Effector memory CD8-positive, alpha-beta T cell (primary cell): ENCODE measurements at regions not wholly inside any gene's neighbourhood (a gene's known extent, or its start where the extent isn't known, plus 50 kb on each side); places are given as distances from the start of the nearest gene placed in this dataset.

Experiments used
- ATAC-seq: fragments of 150-1000 bp; cut with Tn5 transposase; replicated peaks from 2 replicates; pipeline ENCODE4 v1.10.0; 2021; ENCODE audit warnings: mild to moderate bottlenecking, moderate library complexity
- DNase-seq, 3 experiments: peaks; one replicate each; pipeline ENCODE4 v3.0.0; 2021
- H3K27ac Mint-ChIP-seq, 2 donors: one replicate each; pipeline ENCODE4 v1.8.0; 2022; ENCODE audit warnings: mild to moderate bottlenecking in 2 of 2, mixed read lengths in 2 of 2, moderate library complexity in 2 of 2
- H3K27me3 Mint-ChIP-seq, 2 donors: one replicate each; pipeline ENCODE4 v1.8.0; 2022; ENCODE audit warnings: mixed read lengths in 2 of 2
- H3K36me3 Mint-ChIP-seq: one replicate; pipeline ENCODE4 v1.8.0; 2022; ENCODE audit warnings: mild to moderate bottlenecking, moderate library complexity, mixed read lengths; ENCODE audit not compliant: insufficient read depth
- H3K4me1 Mint-ChIP-seq, 2 donors: one replicate each; pipeline ENCODE4 v1.8.0; 2022; ENCODE audit warnings: low read depth in 2 of 2, mixed read lengths in 2 of 2
- H3K4me3 Mint-ChIP-seq, 2 donors: one replicate each; pipeline ENCODE4 v1.8.0; 2022; ENCODE audit warnings: mild to moderate bottlenecking in 2 of 2, mixed read lengths in 2 of 2, moderate library complexity in 2 of 2
- H3K9me3 Mint-ChIP-seq, 2 donors: one replicate each; pipeline ENCODE4 v1.8.0; 2022; ENCODE audit warnings: mixed read lengths in 2 of 2

DNA sequence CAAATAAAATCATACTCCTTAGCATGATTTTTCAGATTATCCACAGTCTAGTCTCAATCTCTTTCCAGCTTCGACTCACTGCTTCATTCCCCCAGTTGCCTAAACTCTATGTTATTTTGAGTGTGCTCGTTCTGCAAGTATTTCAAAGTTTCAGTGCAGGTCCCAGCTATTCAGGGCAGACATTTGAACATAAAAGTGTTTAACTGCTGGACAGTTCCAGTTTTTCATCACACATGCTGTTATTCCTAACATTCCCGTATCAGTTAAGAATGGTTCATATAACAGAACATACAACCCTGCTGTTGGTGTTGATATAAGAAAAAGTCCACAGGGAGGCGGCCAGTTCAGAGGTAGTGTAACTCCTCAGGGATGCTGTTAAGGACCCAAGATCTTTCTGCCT lies 113.3 kb downstream of the SLIT2 start:
- Mint-ChIP-seq H3K27ac (no peak overlapping the region), H3K4me3 (no peak overlapping the region), H3K9me3 (peaks cover under 1 to 2% of the 10 kb centered on the region in 2 donors), H3K4me1 (no peaks in the 10 kb centered on the region), H3K27me3 (no peaks in the 10 kb centered on the region), H3K36me3 (no peaks in the 10 kb centered on the region)
- DNase-seq (no peak), ATAC-seq (no peak)

DNA sequence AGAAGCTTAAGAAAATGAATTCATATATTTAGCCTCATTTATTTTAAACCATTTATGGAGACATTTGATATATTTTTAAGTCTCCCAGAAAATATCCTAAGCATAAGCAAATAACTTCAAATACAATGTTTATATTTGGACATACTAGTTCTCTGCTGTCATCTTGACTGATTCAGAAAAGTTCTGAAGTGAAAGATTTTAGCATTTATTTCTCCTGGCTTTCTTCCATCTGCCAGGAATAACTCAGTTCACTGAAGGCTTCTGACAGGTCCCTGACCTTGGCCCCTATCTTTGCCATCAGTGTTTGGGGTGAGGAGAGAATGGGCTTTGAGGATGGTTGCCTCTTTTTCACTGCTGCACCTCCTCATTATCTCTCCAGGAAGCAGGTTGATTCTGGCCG lies 115.7 kb downstream of the SLIT2 start:
- Mint-ChIP-seq H3K4me1 (no peaks in the 10 kb centered on the region), H3K4me3 (no peak overlapping the region), H3K27ac (no peak overlapping the region), H3K36me3 (no peaks in the 10 kb centered on the region), H3K27me3 (no peaks in the 10 kb centered on the region), H3K9me3 (peaks cover 0 to 4% of the 10 kb centered on the region in 2 donors)
- DNase-seq (no peak), ATAC-seq (no peak)

GRCh38 chr4:20368926-20369325 lies 117.2 kb downstream of the SLIT2 start:
- Mint-ChIP-seq H3K9me3 (peaks cover 0 to 6% of the 10 kb centered on the region in 2 donors), H3K27ac (no peak overlapping the region), H3K4me3 (no peak overlapping the region), H3K27me3 (no peaks in the 10 kb centered on the region), H3K36me3 (no peaks in the 10 kb centered on the region), H3K4me1 (no peaks in the 10 kb centered on the region)
- DNase-seq = no peak
- no peak for ATAC-seq

DNA sequence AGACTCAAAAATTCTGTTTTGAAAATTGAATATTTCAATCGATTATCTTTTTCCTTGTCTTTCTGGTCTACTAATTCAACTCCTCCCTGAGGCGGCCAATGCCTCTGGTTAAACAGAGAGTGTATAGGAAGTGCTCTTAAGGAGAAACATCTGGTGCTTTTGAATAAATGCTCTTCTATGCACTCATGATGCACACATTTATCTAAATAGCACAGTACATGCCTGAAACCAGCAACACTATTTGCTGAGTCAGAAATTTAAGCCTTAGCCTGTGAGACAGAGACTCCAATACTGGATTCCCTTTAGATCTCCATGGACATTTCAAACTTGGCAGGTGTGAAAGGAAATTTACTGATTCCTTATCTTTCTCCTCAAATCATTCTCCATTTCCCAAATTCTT lies 118.6 kb downstream of the SLIT2 start:
- no peak for DNase-seq
- Mint-ChIP-seq H3K4me3 (no peak overlapping the region), H3K27me3 (no peaks in the 10 kb centered on the region), H3K4me1 (no peaks in the 10 kb centered on the region), H3K27ac (no peak overlapping the region), H3K9me3 (peaks cover 0 to 7% of the 10 kb centered on the region in 2 donors), H3K36me3 (no peaks in the 10 kb centered on the region)
- no peak for ATAC-seq

GRCh38 chr4:20376070-20376469 lies 124.4 kb downstream of the SLIT2 start:
- Mint-ChIP-seq H3K9me3 (peaks cover 0 to 6% of the 10 kb centered on the region in 2 donors), H3K4me1 (no peaks in the 10 kb centered on the region), H3K36me3 (no peaks in the 10 kb centered on the region), H3K27me3 (no peaks in the 10 kb centered on the region), H3K4me3 (no peak overlapping the region), H3K27ac (no peak overlapping the region)
- no peak for DNase-seq
- ATAC-seq = no peak

DNA sequence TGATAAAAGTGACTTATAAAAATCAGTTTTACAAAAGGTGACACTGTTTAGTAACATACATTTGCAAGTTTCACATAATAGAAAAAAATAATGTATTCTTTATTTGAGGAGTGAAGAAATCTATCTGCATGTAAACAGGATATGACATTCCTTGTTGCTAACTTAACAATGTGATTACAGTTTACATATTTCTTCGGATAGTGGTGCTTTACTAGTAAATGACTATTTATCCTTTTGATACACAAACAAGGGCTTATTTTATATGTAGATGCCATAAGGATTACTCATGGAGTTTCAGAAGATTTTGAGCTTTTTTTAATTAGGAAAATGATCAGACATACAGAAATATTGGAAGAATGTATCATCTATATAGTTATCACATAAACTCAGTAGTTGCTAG lies 126.5 kb downstream of the SLIT2 start:
- no peak for ATAC-seq
- DNase-seq = no peak
- no peak overlapping the region for H3K27ac Mint-ChIP-seq

GRCh38 chr4:20381005-20381404 lies 129.3 kb downstream of the SLIT2 start:
- no peak overlapping the region for H3K27ac Mint-ChIP-seq
- DNase-seq (no peak), ATAC-seq (no peak)
- H3K4me3 Mint-ChIP-seq = no peak overlapping the region
- H3K9me3 Mint-ChIP-seq = peaks cover 0 to 1% of the 10 kb centered on the region in 2 donors
- H3K4me1 Mint-ChIP-seq = no peaks in the 10 kb centered on the region
- no peaks in the 10 kb centered on the region for H3K27me3 Mint-ChIP-seq
- no peaks in the 10 kb centered on the region for H3K36me3 Mint-ChIP-seq

More for the DNA sequence above, 126.5 kb downstream of the SLIT2 start:
- H3K4me1 Mint-ChIP-seq = no peaks in the 10 kb centered on the region
- H3K36me3 Mint-ChIP-seq = no peaks in the 10 kb centered on the region
- H3K9me3 Mint-ChIP-seq = peaks cover 0 to 5% of the 10 kb centered on the region in 2 donors
- no peak overlapping the region for H3K4me3 Mint-ChIP-seq
- H3K27me3 Mint-ChIP-seq = no peaks in the 10 kb centered on the region

DNA sequence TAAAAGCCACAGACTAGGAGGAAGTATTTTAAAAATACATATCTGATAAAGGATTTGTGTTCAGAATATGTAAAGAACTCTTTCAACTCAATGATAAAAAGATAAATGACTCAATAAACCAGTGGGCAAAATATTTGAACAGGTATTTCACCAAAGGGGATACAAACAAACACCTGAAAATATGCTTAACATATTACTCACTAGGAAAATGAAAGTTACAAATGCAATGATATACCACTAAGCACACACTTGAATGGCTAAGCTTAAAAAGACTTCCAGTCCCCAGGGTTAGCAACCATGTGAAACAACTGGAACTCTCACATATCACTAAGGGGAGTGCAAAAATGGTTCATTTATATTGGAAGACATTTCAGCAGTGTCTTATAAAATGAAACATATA lies 131.6 kb downstream of the SLIT2 start:
- no peaks in the 10 kb centered on the region for H3K27me3 Mint-ChIP-seq
- no peak for ATAC-seq
- no peak for DNase-seq
- H3K36me3 Mint-ChIP-seq = no peaks in the 10 kb centered on the region
- peaks cover 0 to 1% of the 10 kb centered on the region in 2 donors for H3K9me3 Mint-ChIP-seq
- H3K4me1 Mint-ChIP-seq = no peaks in the 10 kb centered on the region
- H3K4me3 Mint-ChIP-seq = no peak overlapping the region
- H3K27ac Mint-ChIP-seq = no peak overlapping the region

GRCh38 chr4:20383969-20384368 lies 132.3 kb downstream of the SLIT2 start:
- no peak overlapping the region for H3K4me3 Mint-ChIP-seq
- ATAC-seq = no peak

DNA sequence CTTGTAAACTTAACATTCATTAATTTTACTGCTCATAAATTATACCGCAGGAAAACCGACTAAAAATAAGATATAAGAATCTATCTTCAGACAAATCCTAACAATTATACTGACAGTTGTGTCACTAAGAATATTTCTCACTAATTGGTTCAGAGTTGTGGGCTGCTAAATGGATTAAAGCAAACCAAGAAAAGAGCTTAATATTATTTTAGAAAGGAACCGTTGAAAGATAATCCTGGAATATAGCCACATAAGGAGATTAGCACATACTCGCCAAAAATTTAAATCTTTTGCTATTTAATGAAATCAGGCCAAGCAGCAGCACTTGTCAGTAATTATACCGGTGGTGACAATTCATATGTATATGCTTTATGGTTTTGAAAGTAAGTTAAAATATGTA lies 132.8 kb downstream of the SLIT2 start:
- Mint-ChIP-seq H3K27ac (no peak overlapping the region), H3K4me3 (no peak overlapping the region), H3K4me1 (no peaks in the 10 kb centered on the region)

More at GRCh38 chr4:20383969-20384368, 132.3 kb downstream of the SLIT2 start:
- Mint-ChIP-seq H3K4me1 (no peaks in the 10 kb centered on the region), H3K9me3 (peaks cover 0 to 1% of the 10 kb centered on the region in 2 donors), H3K27ac (no peak overlapping the region), H3K27me3 (no peaks in the 10 kb centered on the region), H3K36me3 (no peaks in the 10 kb centered on the region)
- DNase-seq = no peak

DNA sequence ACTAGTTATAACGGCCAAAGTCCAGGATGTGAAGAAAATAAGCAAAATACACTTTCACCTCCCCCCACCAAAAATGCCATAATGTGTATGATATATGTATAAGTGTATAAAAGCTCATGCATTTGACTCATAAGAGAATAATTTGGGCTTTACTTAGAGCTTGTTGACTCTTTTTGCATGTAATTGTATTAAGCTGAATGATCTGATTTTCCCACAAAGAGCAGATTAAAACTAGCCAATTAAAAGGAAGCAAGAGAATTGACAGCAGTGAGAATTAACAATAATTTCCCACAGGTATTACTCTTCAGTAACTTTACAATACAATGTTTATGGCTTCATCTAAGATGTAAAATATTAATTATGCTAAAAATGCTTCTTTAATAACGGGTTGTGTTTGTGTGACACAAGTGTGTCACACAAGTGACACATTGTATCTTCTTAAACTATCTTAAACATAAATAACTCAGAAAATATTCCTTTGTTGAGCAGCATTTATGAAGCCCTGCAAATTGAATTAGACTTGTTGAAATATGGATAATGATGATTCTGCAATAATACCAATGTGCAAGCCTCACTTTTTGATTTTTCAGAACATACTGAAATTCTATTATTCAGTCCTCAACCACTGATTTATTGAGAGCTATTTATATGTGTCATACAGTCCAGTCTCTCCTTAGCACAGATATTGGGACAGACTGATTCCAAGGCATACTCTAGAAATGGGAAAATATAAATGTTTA lies 134.5 kb downstream of the SLIT2 start:
- no peak overlapping the region for H3K27ac Mint-ChIP-seq
- ATAC-seq = no peak

More for the DNA sequence above, 132.8 kb downstream of the SLIT2 start:
- DNase-seq (no peak), ATAC-seq (no peak)
- H3K36me3 Mint-ChIP-seq = no peaks in the 10 kb centered on the region
- peaks cover 0 to 1% of the 10 kb centered on the region in 2 donors for H3K9me3 Mint-ChIP-seq
- no peaks in the 10 kb centered on the region for H3K27me3 Mint-ChIP-seq

DNA sequence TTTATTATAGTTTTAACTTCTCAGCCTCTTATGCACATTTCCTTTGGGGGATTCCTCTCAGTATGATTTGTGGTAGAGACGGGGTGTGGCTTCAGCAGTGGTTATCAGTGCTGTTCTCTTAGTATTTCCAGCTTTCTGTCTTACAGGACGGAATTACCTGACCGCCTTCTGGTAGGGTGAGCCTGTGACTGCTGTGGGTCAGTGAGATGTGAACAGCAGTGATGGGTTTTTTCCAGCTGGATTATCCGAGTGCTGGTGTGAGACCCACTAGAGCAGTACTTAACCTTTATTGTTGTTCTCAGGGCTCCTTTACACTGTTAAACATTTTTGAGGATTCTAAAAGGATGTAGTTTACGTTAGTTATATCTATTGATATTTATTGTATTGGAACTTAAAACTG lies 135.2 kb downstream of the SLIT2 start:
- H3K4me1 Mint-ChIP-seq = no peaks in the 10 kb centered on the region

More for the DNA sequence above, 134.5 kb downstream of the SLIT2 start:
- no peaks in the 10 kb centered on the region for H3K9me3 Mint-ChIP-seq
- DNase-seq = no peak
- no peaks in the 10 kb centered on the region for H3K27me3 Mint-ChIP-seq
- no peak overlapping the region for H3K4me3 Mint-ChIP-seq
- H3K36me3 Mint-ChIP-seq = no peaks in the 10 kb centered on the region
- H3K4me1 Mint-ChIP-seq = no peaks in the 10 kb centered on the region

GRCh38 chr4:20391198-20391597 lies 139.5 kb downstream of the SLIT2 start:
- H3K4me3 Mint-ChIP-seq = no peak overlapping the region
- no peaks in the 10 kb centered on the region for H3K4me1 Mint-ChIP-seq
- H3K27me3 Mint-ChIP-seq = no peaks in the 10 kb centered on the region
- ATAC-seq (no peak), DNase-seq (no peak)
- peaks cover 0 to 3% of the 10 kb centered on the region in 2 donors for H3K9me3 Mint-ChIP-seq
- H3K27ac Mint-ChIP-seq = no peak overlapping the region
- no peaks in the 10 kb centered on the region for H3K36me3 Mint-ChIP-seq

More for the DNA sequence above, 135.2 kb downstream of the SLIT2 start:
- Mint-ChIP-seq H3K27me3 (no peaks in the 10 kb centered on the region), H3K36me3 (no peaks in the 10 kb centered on the region), H3K4me3 (no peak overlapping the region), H3K27ac (no peak overlapping the region), H3K9me3 (no peaks in the 10 kb centered on the region)
- no peak for DNase-seq
- no peak for ATAC-seq

GRCh38 chr4:20391912-20392311 lies 140.2 kb downstream of the SLIT2 start:
- ATAC-seq = no peak
- no peaks in the 10 kb centered on the region for H3K4me1 Mint-ChIP-seq
- H3K4me3 Mint-ChIP-seq = no peak overlapping the region
- H3K9me3 Mint-ChIP-seq = peaks cover 0 to 3% of the 10 kb centered on the region in 2 donors
- H3K27me3 Mint-ChIP-seq = no peaks in the 10 kb centered on the region
- H3K27ac Mint-ChIP-seq = no peak overlapping the region
- no peak for DNase-seq
- no peaks in the 10 kb centered on the region for H3K36me3 Mint-ChIP-seq
